CD4-positive, alpha-beta T cell treated with Interleukin-17A for 4 hours (primary cell): ENCODE measurements at regions not wholly inside any gene's neighbourhood (a gene's known extent, or its start where the extent isn't known, plus 50 kb on each side); places are given as distances from the start of the nearest gene placed in this dataset.
"Not testable (repeated sequence)": the region's sequence is repeated elsewhere in the genome, so short reads cannot be mapped to it uniquely, and the experiment has no call there.

Experiments used
- DNase-seq: peaks from one replicate; pipeline ENCODE4 v3.0.0-alpha.2; 2020; ENCODE audit warnings: mixed read lengths

- DNase-seq, result no peak
Measured at GRCh38 chr5:108528655-108529054, 146.8 kb upstream of the FBXL17 start.

DNA sequence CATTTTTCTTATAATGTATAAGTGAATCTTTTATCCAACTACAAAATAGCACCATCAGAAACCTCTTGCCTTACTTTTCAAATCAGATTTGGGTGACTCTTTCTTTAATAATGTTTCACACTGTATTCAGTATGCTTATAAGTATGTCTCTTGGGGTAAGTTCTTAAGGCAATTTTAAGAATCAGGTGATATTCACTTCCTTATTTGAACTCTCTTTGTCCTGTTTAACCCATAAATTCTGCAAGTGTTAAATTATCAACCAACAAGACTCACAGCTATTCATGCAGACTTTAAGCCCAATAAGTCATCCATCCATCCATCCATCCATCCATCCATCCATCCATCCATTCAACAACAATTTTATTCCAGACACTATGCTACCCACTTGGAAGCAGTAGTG lies 142.7 kb upstream of the FBXL17 start:
- DNase-seq, result no peak

DNA sequence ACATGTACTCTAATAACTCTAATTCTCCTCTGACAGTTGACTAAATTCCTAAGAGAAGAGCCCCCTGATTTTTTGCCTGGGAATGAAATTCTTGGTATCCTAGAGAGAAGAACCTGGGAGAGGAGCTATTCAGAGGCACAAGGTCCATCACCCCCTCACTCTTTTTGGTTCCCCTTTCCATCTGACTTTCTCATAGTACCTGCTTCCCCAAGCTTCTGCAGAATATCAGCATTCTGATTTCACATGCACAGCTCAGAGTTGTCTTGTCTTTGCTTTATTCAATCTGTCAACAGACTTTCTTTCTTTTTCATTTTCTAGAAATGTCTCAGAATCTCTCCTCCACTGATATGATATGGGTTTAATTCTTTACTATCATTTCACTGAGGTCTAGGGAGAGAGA lies 141.5 kb upstream of the FBXL17 start:
- no peak for DNase-seq

DNA sequence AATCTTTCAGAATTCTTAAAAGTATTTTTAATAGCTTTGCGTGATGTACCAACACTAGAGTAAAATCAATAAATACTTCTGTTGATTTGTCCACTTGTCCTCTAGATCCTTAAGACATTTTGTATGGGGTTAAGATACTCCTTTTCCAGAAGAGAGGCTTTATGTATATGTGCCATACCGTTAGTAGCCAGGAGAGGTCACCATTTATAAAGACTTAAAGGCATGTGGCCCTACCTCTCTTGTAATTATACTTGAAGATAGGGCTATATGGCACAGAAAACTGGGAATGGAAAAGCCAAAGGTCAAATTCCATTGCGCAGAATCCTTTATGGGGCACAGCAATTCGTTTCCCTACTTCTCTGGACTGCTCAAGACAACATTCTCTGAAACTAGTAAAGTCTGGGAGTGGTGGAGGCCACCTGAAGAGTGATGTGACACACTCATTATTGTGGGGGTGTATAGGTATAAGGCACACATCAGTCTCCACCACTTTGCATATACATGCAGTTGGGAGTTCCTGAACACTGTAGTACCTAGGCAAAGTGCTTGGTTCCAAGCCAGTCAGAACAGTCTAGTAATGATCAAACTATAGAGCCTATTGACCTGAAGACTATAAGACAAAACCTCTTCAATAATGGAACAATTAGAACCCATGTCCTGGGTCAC lies 140.1 kb upstream of the FBXL17 start:
- DNase-seq, result no peak

DNA sequence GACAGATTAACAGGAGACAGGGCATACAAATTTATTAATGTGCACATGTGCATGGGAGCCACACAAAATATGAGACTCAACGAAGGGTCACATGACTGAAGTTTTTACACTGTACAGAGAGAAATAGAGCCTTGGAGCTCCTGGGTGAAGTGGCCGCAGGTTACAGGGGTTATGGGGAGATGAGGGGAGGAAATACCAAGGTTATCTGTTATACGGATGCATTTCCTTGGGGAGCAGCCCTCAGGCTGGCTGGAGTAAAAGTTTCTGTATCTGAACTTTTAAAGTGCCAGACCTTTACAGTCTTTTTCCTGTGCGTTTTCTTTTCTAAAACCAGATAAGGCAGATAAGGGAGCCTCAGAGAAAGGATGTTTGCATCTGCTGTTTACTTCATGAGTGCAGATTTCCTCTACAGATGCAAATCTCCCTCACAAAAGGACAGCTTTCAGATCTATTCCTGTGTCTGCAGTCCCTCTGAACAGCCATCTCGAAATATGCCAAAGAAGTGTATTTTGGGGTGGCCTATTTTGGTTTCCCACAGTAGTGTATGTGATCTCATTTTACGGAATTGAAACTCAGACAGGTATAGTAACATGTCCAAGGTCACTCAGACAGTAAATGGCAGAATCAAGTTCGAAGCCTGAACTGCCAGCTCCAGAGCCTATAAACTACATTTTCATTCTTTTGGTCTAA lies 139.3 kb upstream of the FBXL17 start:
- no peak for DNase-seq

- DNase-seq, result no peak
Measured at GRCh38 chr5:108516785-108517184, 134.9 kb upstream of the FBXL17 start.

GRCh38 chr5:108515517-108516105 lies 133.7 kb upstream of the FBXL17 start:
- DNase-seq, result no peak

DNA sequence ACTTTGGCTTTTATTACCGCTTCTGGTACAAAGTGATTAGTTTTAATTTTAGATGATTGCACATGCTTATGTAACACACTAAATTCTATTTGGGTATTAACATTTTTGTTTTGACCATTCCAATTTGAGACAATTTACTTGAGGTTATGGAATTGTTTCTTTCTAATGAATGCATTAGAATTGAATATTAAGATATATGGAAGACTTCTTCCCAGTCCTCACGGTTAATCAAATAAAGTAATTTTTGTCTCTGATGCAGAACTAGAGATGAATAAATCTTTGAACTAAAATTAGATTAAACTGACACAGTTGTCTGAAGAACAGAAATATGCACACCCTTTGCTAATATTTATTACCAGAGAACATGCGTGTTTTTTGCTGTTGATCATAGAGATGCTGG lies 127.1 kb upstream of the FBXL17 start:
- no peak for DNase-seq

- no peak for DNase-seq
Measured at GRCh38 chr5:108507631-108508030, 125.7 kb upstream of the FBXL17 start.

- DNase-seq, result no peak
Measured at GRCh38 chr5:108505608-108506007, 123.7 kb upstream of the FBXL17 start.

DNA sequence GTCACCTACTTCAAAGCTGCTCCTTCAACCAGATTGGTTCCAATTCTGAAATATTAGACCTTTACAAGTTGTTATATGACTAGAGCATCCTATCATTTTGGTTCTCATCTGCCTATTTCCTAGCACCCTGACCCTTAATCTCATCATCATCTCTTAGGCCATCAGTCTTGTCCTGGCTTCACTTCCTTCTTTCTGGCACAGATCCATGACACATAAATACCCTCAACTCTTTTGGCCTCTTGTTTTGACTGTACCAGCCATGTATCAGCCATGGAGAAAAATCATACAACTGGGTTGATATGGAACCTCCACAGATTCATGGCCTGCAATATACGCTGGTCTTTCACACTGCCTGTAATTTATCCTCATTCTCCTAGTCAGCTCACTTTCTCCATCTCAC lies 123.1 kb upstream of the FBXL17 start:
- no peak for DNase-seq

GRCh38 chr5:108503986-108504385 lies 122.1 kb upstream of the FBXL17 start:
- DNase-seq, result no peak

DNA sequence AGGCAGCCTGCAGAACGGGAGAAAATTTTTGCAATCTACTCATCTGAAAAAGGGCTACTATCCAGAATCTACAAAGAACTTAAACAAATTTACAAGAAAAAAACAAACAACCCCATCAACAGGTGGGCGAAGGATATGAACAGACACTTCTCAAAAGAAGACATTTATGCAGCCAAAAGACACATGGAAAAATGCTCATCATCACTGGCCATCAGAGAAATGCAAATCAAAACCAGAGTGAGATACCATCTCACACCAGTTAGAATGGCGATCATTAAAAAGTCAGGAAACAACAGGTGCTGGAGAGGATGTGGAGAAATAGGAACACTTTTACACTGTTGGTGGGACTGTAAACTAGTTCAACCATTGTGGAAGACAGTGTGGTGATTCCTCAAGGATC lies 113.7 kb upstream of the FBXL17 start:
- DNase-seq, result not testable (repeated sequence)

- DNase-seq, result no peak
Measured at GRCh38 chr5:108487951-108488350, 106.1 kb upstream of the FBXL17 start.

- no peak for DNase-seq
Measured at GRCh38 chr5:108484035-108484434, 102.1 kb upstream of the FBXL17 start.

GRCh38 chr5:108481355-108481931 lies 99.5 kb upstream of the FBXL17 start:
- no peak for DNase-seq

DNA sequence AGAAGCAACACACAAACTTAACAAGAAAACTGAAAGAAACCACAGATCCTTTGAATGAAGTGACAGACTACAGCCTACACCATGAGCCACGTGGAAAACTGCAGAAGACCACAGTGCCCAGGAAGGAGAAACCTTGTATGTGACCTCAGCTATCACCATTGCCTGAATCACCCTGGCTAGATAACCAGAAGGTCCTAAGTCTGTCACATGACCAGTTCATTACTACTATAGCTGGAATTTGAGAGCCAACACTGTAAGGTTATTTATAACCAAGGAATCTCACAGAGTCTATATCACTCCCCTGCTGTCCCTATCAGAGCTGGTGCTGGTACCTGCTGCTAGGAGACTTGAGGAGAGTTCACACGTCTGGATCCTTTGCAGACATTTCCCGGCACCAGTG lies 90.3 kb upstream of the FBXL17 start:
- DNase-seq, result no peak

DNA sequence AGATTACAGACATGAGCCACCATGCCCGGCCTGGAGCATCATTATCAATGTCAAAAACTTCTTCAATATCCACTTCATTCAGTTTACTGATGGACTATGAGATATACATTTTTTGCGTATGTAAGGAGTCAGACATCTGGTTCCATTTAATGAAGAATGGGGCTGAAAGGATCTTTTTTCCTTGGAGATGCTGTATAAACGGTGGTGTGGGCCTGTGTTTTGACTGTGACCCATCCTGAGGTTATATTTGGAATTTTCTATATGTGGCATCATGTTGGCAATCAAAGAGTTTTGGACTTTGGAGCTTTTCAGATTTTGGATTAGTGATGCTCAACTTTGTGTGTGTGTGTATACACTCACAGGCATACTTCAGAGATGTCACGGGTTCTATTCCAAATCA lies 85.7 kb upstream of the FBXL17 start:
- DNase-seq, result no peak

DNA sequence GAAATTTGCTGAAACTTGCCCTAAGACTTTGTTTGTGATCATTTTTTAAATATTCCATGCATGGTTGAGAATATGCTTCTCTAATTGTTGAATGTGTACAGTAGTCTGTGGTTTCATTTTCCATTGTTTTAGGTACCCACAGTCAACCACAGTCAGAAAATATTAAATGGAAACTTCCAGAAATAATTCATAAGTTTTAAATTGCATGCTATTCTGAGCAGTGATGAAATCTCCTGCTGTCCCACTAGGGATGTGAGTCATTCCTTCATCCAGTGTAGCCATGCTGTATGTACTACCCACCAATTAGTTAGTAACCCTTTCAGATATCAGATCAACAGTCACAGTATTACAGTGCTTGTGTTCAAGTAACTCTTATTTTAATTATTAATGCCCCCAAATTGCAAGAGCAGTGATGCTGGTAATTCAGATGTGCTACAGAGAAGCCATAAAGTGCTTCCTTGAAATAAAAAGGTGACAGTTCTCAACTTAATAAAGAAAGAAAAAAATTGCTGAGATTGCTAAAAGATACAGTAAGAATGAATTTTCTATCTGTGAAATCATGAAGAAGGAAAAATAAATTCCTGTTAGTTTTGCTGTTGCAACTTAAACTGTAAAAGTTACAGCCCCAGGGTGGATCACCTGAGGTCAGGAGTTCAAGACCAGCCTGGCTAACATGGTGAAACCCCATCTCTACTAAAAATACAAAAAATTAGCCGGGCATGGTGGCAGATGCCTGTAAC lies 79.9 kb upstream of the FBXL17 start:
- no peak for DNase-seq

DNA sequence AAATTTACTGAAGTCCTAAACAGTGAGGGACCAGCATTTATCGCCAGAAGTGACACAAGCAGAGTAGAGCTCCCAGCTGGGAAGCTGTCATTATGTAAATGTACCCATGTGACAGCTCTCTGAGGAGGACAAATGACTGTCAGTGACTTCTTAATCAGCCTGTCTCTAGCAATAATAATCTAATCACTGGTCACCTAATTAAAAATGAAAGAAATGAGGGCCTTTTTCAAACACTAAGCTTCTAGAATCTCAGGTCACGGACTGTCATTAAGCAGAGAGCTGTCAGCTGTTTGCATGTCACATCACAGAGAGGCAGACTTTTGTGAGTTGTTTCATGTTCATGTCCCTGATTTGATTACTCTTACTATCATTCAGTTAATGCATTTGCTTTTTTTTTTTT lies 77.9 kb upstream of the FBXL17 start:
- DNase-seq, result no peak

- no peak for DNase-seq
Measured at GRCh38 chr5:108451269-108451668, 69.4 kb upstream of the FBXL17 start.

DNA sequence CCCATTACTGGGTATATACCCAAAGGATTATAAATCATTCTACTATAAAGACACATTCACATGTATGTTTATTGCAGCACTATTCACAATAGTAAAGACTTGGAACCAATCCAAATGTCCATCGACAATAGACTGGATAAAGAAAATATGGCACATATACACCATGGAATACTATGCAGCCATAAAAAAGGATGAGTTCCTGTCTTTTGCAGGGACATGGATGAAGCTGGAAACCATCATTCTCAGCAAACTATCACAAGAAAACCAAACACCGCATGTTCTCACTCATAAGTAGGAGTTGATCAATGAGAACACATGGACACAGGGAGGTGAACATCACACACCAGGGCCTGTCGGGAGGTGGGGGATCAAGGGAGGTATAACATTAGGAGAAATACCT lies 62.2 kb upstream of the FBXL17 start:
- DNase-seq, result not testable (repeated sequence)

DNA sequence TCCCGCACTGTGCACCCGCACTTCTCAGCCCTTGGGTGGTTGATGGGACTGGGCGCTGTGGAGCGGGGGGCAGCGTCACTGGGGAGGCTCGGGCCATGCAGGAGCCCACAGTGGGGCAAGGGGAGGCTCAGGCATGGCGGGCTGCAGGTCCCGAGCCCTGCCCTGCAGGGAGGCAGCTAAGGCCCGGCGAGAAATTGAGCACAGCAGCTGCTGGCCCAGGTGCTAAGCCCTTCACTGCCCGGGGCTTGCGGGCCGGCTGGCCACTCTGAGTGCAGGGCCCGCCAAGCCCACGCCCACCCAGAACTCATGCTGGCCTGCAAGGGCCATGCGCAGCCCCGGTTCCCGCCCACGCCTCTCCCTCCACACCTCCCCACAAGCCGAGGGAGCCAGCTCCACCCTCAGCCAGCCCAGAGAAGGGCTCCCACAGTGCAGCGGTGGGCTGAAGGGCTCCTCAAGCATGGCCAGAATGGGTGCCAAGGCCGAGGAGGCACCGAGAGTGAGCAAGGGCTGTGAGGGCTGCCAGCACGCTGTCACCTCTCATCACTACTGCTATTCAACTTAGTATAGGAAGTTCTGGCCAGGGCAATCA lies 60.3 kb upstream of the FBXL17 start:
- not testable (repeated sequence) for DNase-seq
